KMS-11 (cell line): ENCODE measurements at regions not wholly inside any gene's neighbourhood (a gene's known extent, or its start where the extent isn't known, plus 50 kb on each side); places are given as distances from the start of the nearest gene placed in this dataset.

Source experiments
- H2AFZ ChIP-seq: fragments of 200-600 bp; sonication (generic); 2 replicates; pipeline ENCODE4 v1.6.1; 2016; ENCODE audit warnings: antibody characterized with exemption, mixed run types, low read depth
- H3K27ac ChIP-seq: fragments of 200-600 bp; sonication (generic); 2 replicates; pipeline ENCODE4 v1.6.1; 2016; ENCODE audit warnings: mild to moderate bottlenecking, mixed run types
- H3K27me3 ChIP-seq: fragments of 200-600 bp; sonication (generic); 2 replicates; pipeline ENCODE4 v1.6.1; 2017; ENCODE audit warnings: mild to moderate bottlenecking, low read depth, mixed run types, moderate library complexity; ENCODE audit not compliant: insufficient read depth
- H3K36me3 ChIP-seq: fragments of 200-600 bp; sonication (generic); 2 replicates; pipeline ENCODE4 v1.6.1; 2017; ENCODE audit warnings: mild to moderate bottlenecking, mixed run types; ENCODE audit not compliant: insufficient read depth
- H3K4me1 ChIP-seq: fragments of 200-600 bp; sonication (generic); 2 replicates; pipeline ENCODE4 v1.6.1; 2016; ENCODE audit warnings: mild to moderate bottlenecking, low read depth, mixed run types; ENCODE audit not compliant: poor library complexity, severe bottlenecking
- H3K4me2 ChIP-seq: fragments of 200-600 bp; sonication (generic); 2 replicates; pipeline ENCODE4 v1.7.0; 2016; ENCODE audit warnings: mild to moderate bottlenecking, mixed run types
- H3K4me3 ChIP-seq: fragments of 200-600 bp; sonication (generic); IDR thresholded peaks from 2 replicates; pipeline ENCODE4 v1.6.1; 2017; ENCODE audit warnings: low read depth, low read length, mixed read lengths; ENCODE audit not compliant: insufficient read depth
- H3K79me2 ChIP-seq: fragments of 200-600 bp; sonication (generic); 2 replicates; pipeline ENCODE4 v1.6.1; 2016; ENCODE audit warnings: low read depth, mixed run types; ENCODE audit not compliant: insufficient read depth
- H3K9ac ChIP-seq: fragments of 200-600 bp; sonication (generic); 2 replicates; pipeline ENCODE4 v1.6.1; 2016; ENCODE audit warnings: mild to moderate bottlenecking, mixed run types
- H4K20me1 ChIP-seq: fragments of 200-600 bp; sonication (generic); 2 replicates; pipeline ENCODE4 v1.6.1; 2016; ENCODE audit warnings: mild to moderate bottlenecking, mixed run types; ENCODE audit not compliant: insufficient read depth
- CTCF ChIP-seq: fragments of 200-600 bp; sonication (generic); conservative IDR thresholded peaks from 2 replicates; pipeline ENCODE4 v1.6.1; 2017; ENCODE audit warnings: low read depth, mild to moderate bottlenecking, antibody characterized with exemption, low read length, moderate library complexity, mixed read lengths

DNA sequence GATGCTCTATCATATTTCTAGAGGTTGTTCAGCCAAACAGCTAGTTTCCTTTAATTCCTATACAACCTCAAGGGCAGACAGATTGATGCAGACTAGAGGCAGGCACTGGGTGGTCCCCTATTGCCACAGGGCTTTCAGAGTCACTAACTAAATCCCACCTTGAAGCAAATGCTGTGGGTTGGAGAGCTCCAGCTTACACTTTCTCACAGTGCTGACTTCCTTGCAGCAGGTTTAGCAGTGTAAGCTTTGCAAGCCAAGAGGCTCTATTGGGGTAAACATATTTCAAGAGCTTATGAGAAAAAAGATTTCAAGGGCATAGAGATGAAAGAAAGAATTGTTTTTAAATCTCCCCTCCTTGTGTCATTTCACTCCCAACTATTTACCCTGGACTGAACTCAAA is 366.5 kb upstream of the CRIM1 start:
- Histone ChIP-seq H3K79me2 (no peaks in the 10 kb centered on the region), H3K27me3 (no peaks in the 10 kb centered on the region), H2AFZ (no peak overlapping the region), H4K20me1 (no peaks in the 10 kb centered on the region), H3K9ac (no peak overlapping the region), H3K4me2 (no peak overlapping the region), H3K27ac (no peak overlapping the region), H3K4me3 (no peak overlapping the region), H3K36me3 (no peaks in the 10 kb centered on the region), H3K4me1 (no peaks in the 10 kb centered on the region)
- TF ChIP-seq CTCF = no peak

GRCh38 chr2:35986871-35987270 is 368.7 kb upstream of the CRIM1 start:
- Histone ChIP-seq H3K4me3 (no peak overlapping the region), H3K79me2 (no peaks in the 10 kb centered on the region), H4K20me1 (no peaks in the 10 kb centered on the region), H3K4me2 (no peak overlapping the region), H3K27ac (no peak overlapping the region), H2AFZ (no peak overlapping the region), H3K27me3 (no peaks in the 10 kb centered on the region), H3K4me1 (no peaks in the 10 kb centered on the region), H3K36me3 (no peaks in the 10 kb centered on the region), H3K9ac (no peak overlapping the region)
- TF ChIP-seq CTCF = no peak

DNA sequence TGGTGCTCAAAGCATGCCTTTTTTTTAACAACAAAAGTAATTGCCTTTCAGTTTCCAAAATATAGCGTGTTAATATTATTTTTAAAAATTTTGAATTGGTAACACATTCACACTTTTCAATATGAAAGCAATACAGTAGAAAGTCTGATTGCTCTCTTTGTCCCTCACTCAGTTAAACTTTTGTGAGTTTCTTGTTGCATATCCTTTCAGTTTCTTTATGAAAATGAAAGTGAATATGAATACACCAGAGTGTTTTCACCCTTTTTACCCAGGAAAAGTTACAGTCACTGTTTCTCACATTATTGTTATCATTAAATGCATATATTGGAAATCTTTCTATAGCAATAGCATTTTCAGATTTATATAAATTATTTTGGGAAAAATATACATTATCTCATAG is 377.4 kb upstream of the CRIM1 start:
- H4K20me1 ChIP-seq = no peaks in the 10 kb centered on the region
- H3K36me3 ChIP-seq = no peaks in the 10 kb centered on the region
- no peak overlapping the region for H3K9ac ChIP-seq
- H3K79me2 ChIP-seq = no peaks in the 10 kb centered on the region
- no peak overlapping the region for H3K27ac ChIP-seq
- H2AFZ ChIP-seq = no peak overlapping the region
- peak overlapping the region; percentile 19; the same call in 1 of the 2 replicates for H3K4me2 ChIP-seq
- TF ChIP-seq CTCF = no peak
- no peak overlapping the region for H3K4me3 ChIP-seq
- peaks cover 12% of the 10 kb centered on the region for H3K4me1 ChIP-seq
- no peaks in the 10 kb centered on the region for H3K27me3 ChIP-seq

DNA sequence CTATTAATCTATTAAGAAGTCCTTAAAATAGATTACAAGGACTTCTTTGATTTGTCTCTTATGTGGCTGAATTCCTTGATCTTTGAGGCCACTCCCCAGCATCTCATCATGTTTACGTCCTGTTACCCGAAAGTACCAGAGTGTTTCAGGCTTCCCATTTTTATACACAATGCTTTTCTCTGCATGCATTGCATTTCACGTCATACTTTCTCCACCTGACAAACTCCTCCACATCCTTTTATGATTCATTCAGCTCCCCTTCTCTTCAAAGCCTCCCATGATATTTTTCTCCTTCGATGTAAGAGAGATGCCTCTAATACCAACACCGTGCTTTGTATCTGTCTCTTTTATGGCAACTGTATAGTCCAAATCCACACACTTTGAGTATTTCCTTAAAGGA is 379.0 kb upstream of the CRIM1 start:
- H3K4me3 ChIP-seq = no peak overlapping the region
- H3K27ac ChIP-seq = no peak overlapping the region
- no peak overlapping the region for H2AFZ ChIP-seq
- no peaks in the 10 kb centered on the region for H4K20me1 ChIP-seq
- no peaks in the 10 kb centered on the region for H3K27me3 ChIP-seq
- no peak for TF ChIP-seq CTCF
- no peaks in the 10 kb centered on the region for H3K36me3 ChIP-seq
- H3K4me1 ChIP-seq = peaks cover 12% of the 10 kb centered on the region
- no peak overlapping the region for H3K9ac ChIP-seq
- H3K79me2 ChIP-seq = no peaks in the 10 kb centered on the region
- H3K4me2 ChIP-seq = no peak overlapping the region

DNA sequence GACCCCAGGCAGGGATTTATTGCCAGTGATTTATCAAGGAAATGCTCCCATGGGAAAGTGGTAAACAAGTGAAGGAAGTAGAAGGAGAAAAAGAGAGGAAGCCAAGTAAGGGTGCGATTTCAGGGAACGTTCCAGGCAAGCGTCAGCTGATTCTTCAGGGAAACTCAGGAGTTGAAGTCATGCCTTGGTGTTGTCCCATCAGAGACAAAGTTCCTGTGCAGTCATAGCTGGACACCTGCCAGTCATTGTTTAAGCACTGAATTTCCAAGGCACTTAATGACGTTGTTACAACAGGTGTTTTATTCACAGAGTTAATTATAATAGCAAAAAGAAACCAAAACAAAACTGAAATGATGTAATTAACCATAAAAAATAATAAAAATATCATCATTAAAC is 381.8 kb upstream of the CRIM1 start:
- Histone ChIP-seq H2AFZ (no peak overlapping the region), H3K27ac (no peak overlapping the region)
- no peak for TF ChIP-seq CTCF

More for the DNA sequence above, 381.8 kb upstream of the CRIM1 start:
- Histone ChIP-seq H3K36me3 (no peaks in the 10 kb centered on the region), H4K20me1 (no peaks in the 10 kb centered on the region), H3K79me2 (no peaks in the 10 kb centered on the region), H3K9ac (no peak overlapping the region), H3K4me2 (no peak overlapping the region), H3K27me3 (no peaks in the 10 kb centered on the region), H3K4me3 (no peak overlapping the region), H3K4me1 (peaks cover 12% of the 10 kb centered on the region)
